ENCODE measurements at regions not wholly inside any gene's neighbourhood (a gene's known extent, or its start where the extent isn't known, plus 50 kb on each side); places are given as distances from the start of the nearest gene placed in this dataset.

DNA sequence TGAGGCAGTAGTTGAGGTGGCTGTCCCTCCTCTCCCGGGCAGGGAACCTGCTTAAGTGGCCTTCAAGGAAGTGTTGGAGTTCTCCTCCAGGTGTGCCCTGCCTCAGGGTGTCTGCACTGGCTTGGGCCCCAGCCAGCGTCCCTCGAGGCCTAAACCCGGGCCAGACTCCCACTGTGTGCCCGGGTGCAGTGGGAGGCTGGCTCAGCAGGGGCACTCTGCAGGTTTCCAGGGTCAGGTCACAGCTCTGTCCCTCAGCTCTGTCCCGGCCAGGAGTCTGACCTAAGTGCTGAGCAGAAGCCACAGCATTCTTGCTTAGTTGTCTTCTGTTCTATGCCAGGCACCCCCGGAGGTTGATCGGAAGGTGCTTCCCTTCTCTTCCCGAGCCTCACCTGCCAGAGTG lies 69.0 kb upstream of the OTOS start:
- Histone ChIP-seq H3K36me3 (ENCODE audit: control insufficient read depth, insufficient read depth, low read length) (no peaks in the 10 kb centered on the region), H3K4me1 (ENCODE audit: control insufficient read depth, insufficient read depth, low read length, poor library complexity, severe bottlenecking) (no peaks in the 10 kb centered on the region), H3K9me3 (ENCODE audit: control insufficient read depth, low read length) (no peaks in the 10 kb centered on the region), H3K27ac (ENCODE audit: low read depth, low read length, severe bottlenecking) (no peak overlapping the region), H3K4me3 (ENCODE audit: extremely low read depth, insufficient read depth, low read length, poor library complexity, severe bottlenecking) (no peak overlapping the region)
- 89 to 90% methylated on average over 9 of the region's 9 CpGs for WGBS, 2 experiments (ENCODE audit: insufficient coverage in 2 of 2)

- H3K4me3 ChIP-seq (ENCODE audit: extremely low read depth, insufficient read depth, low read length, poor library complexity, severe bottlenecking) = no peak overlapping the region
- H3K4me1 ChIP-seq (ENCODE audit: control insufficient read depth, insufficient read depth, low read length, poor library complexity, severe bottlenecking) = no peaks in the 10 kb centered on the region
- no peaks in the 10 kb centered on the region for H3K9me3 ChIP-seq (ENCODE audit: control insufficient read depth, low read length)
- no peaks in the 10 kb centered on the region for H3K36me3 ChIP-seq (ENCODE audit: control insufficient read depth, insufficient read depth, low read length)
- 84 to 89% methylated on average over 18 to 22 of the region's 22 CpGs for WGBS, 2 experiments (ENCODE audit: insufficient coverage in 2 of 2)
- no peak overlapping the region for H3K27ac ChIP-seq (ENCODE audit: low read depth, low read length, severe bottlenecking)
Measured at GRCh38 chr2:240210198-240210965, 69.9 kb upstream of the OTOS start.

- no peak overlapping the region for H3K4me3 ChIP-seq (ENCODE audit: extremely low read depth, insufficient read depth, low read length, poor library complexity, severe bottlenecking)
- H3K9me3 ChIP-seq (ENCODE audit: control insufficient read depth, low read length) = no peaks in the 10 kb centered on the region
- H3K27ac ChIP-seq (ENCODE audit: low read depth, low read length, severe bottlenecking) = no peak overlapping the region
- no peaks in the 10 kb centered on the region for H3K36me3 ChIP-seq (ENCODE audit: control insufficient read depth, insufficient read depth, low read length)
- no peaks in the 10 kb centered on the region for H3K4me1 ChIP-seq (ENCODE audit: control insufficient read depth, insufficient read depth, low read length, poor library complexity, severe bottlenecking)
- 84 to 85% methylated on average over 6 to 7 of the region's 8 CpGs for WGBS, 2 experiments (ENCODE audit: insufficient coverage in 2 of 2)
Measured at GRCh38 chr2:240211096-240211495, 70.6 kb upstream of the OTOS start.

DNA sequence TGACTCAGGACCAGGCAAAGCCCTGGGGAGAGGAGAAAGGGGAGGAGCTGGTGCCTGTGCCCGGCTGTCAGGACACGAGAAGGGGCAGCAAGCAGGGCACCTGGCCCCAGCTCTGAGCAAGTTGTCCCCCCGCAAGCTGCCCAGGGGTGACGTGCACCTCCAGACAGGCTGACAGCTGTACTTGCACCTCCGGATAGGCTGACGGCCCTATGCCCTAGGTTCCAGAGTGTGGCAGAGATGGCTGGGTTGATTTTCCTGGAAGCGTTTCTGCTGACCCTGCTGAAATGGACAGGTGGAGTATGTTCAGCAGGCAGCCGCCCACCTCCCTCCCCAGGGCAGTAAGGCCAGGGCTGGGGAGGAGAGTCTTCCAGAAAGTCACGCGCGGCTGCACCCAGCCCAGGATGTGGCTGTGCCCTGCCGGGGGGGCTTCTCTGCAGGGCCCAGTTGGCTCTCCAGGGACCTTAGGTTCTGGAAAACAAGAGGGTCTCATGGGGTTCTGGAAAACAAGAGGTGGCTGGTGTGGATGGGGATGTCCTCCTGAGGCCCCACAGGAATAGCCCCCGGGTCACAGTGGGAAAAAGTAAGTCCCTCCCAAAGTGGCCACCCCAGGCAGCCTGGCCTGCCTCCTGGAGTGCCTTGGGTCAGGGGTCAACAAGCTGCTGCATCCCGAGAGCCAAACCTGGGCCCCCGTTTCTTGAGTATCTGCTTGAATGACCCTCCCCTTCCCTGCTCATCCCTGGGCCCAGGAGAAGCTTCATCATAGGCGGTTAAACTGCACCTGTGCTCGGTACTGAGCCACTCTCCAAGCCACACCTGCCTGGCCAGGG lies 71.4 kb upstream of the OTOS start:
- Histone ChIP-seq H3K4me3 (ENCODE audit: extremely low read depth, insufficient read depth, low read length, poor library complexity, severe bottlenecking) (no peak overlapping the region), H3K27ac (ENCODE audit: low read depth, low read length, severe bottlenecking) (no peak overlapping the region), H3K36me3 (ENCODE audit: control insufficient read depth, insufficient read depth, low read length) (no peaks in the 10 kb centered on the region), H3K4me1 (ENCODE audit: control insufficient read depth, insufficient read depth, low read length, poor library complexity, severe bottlenecking) (no peaks in the 10 kb centered on the region), H3K9me3 (ENCODE audit: control insufficient read depth, low read length) (no peaks in the 10 kb centered on the region)
- whole genome bisulfite sequencing, 2 experiments (ENCODE audit: insufficient coverage in 2 of 2) = 86 to 88% methylated on average over 16 of the region's 17 CpGs

- Histone ChIP-seq H3K36me3 (ENCODE audit: control insufficient read depth, insufficient read depth, low read length) (no peaks in the 10 kb centered on the region), H3K4me1 (ENCODE audit: control insufficient read depth, insufficient read depth, low read length, poor library complexity, severe bottlenecking) (no peaks in the 10 kb centered on the region), H3K27ac (ENCODE audit: low read depth, low read length, severe bottlenecking) (no peak overlapping the region), H3K9me3 (ENCODE audit: control insufficient read depth, low read length) (no peaks in the 10 kb centered on the region), H3K4me3 (ENCODE audit: extremely low read depth, insufficient read depth, low read length, poor library complexity, severe bottlenecking) (no peak overlapping the region)
- WGBS, 2 experiments (ENCODE audit: insufficient coverage in 2 of 2) = 89 to 92% methylated on average over 9 to 11 of the region's 17 CpGs
Measured at GRCh38 chr2:240212425-240213225, 72.2 kb upstream of the OTOS start.

DNA sequence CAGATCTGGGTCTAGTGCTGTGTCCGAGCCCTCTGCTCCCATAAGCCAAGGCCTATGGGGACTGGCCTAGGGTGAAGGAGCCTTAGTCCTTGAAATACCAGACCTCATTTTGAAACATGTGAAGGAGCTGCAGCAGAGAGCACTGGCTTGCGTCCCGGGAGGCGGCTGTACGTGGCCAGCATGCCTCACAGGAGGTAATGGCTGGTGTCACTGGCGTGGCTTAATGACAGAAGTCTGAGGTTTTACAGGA lies 72.7 kb upstream of the OTOS start:
- Histone ChIP-seq H3K9me3 (ENCODE audit: control insufficient read depth, low read length) (no peaks in the 10 kb centered on the region), H3K4me3 (ENCODE audit: extremely low read depth, insufficient read depth, low read length, poor library complexity, severe bottlenecking) (no peak overlapping the region), H3K36me3 (ENCODE audit: control insufficient read depth, insufficient read depth, low read length) (no peaks in the 10 kb centered on the region), H3K4me1 (ENCODE audit: control insufficient read depth, insufficient read depth, low read length, poor library complexity, severe bottlenecking) (no peaks in the 10 kb centered on the region), H3K27ac (ENCODE audit: low read depth, low read length, severe bottlenecking) (no peak overlapping the region)
- 95 to 98% methylated on average over 6 of the region's 6 CpGs for WGBS, 2 experiments (ENCODE audit: insufficient coverage in 2 of 2)

DNA sequence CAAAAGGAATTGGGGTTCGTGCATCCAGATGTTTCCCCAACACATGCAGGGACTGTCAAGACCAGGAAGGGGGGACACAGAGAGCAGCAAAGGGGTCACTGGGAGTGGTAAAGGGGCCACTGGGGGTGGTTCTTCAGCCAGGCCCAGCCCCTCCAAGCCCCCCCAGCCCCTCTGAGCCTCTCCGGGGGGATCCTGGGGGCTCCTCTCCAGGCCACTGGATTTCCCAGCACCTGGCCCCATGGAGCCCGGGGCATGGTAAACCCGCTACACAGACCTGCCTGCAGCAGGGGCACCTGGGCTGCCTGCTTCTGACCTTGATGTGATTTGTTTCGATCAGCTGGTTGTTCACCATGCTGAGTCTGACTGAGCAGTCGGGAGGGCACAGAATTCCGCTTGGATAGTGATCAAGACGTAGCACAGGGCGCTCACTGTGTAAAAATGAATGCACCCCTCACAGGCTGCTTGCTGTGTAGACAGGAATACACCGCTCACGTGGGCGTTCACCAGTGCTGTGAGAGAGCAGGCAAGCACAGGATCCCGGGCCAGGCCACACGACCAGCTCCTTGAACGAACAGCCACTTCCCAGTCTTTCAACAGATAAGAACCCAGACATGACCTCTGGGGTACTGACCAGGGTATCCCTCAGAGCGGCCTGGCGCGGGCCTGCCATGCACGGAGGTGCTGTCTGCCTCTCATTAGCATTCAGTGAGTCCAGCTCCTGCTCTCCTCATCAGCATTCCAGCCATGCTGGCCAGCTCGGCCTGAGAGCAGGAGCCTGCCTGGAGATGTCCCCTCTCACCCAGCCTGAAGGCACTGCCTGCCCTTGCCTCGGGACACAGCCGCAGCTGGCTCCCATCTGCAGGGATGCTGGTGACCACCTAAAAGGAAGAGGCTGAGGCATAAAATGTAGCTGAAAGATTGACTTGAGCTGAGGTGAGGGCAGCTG lies 73.3 kb upstream of the OTOS start:
- Histone ChIP-seq H3K36me3 (ENCODE audit: control insufficient read depth, insufficient read depth, low read length) (no peaks in the 10 kb centered on the region), H3K27ac (ENCODE audit: low read depth, low read length, severe bottlenecking) (peak overlapping the region; percentile 23), H3K9me3 (ENCODE audit: control insufficient read depth, low read length) (no peaks in the 10 kb centered on the region), H3K4me3 (ENCODE audit: extremely low read depth, insufficient read depth, low read length, poor library complexity, severe bottlenecking) (no peak overlapping the region), H3K4me1 (ENCODE audit: control insufficient read depth, insufficient read depth, low read length, poor library complexity, severe bottlenecking) (no peaks in the 10 kb centered on the region)
- WGBS, 2 experiments (ENCODE audit: insufficient coverage in 2 of 2) = 87 to 88% methylated on average over 19 to 22 of the region's 22 CpGs

DNA sequence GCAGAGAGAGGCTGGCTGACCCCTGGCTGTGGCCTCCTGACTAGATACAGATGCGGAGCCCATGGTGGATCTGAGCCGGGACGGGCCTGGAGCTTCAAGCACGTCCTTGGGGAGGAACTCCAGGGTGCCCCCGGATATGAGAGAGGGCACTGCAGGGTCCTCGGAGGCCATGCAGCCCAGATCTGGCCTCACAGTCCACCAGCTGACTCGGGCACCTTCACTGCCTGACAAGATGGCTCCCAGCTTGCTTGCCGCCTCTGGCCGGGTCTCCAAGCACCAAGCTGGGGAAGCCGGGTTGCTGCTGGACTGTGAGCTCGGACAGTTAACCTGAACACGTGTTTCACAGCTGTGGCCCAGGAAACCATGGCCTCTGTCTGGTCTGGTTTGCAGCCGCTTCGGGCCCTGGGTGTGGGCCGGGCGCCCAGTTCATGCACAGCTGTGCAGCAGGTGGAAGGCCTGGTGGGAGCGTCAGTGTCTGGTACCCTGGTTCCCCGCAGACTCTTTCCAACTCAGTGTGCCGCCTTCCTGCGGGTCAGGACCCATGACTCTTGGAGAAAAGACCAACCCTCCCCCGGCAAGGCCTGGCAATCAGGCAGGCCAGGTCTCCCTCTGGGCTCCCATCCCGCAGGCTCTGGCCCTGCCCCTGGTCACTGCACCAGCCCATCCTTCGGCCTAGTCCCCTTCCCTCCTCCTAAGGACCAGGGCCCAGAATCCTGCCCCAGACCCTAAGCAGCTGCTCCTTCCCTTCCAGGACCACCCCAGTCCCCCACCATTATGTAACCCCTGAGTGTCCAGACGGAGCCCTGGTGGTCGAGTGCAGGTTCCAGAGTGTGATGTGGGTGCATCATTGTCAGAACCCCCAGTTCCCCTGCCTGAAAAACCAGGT lies 74.6 kb upstream of the OTOS start:
- H3K27ac ChIP-seq (ENCODE audit: low read depth, low read length, severe bottlenecking) = no peak overlapping the region

GRCh38 chr2:240215676-240216051 lies 75.2 kb upstream of the OTOS start:
- H3K4me1 ChIP-seq (ENCODE audit: control insufficient read depth, insufficient read depth, low read length, poor library complexity, severe bottlenecking) = no peaks in the 10 kb centered on the region
- no peaks in the 10 kb centered on the region for H3K9me3 ChIP-seq (ENCODE audit: control insufficient read depth, low read length)
- no peak overlapping the region for H3K27ac ChIP-seq (ENCODE audit: low read depth, low read length, severe bottlenecking)
- H3K36me3 ChIP-seq (ENCODE audit: control insufficient read depth, insufficient read depth, low read length) = no peaks in the 10 kb centered on the region
- WGBS, 2 experiments (ENCODE audit: insufficient coverage in 2 of 2) = 89 to 90% methylated on average over 8 of the region's 8 CpGs
- no peak overlapping the region for H3K4me3 ChIP-seq (ENCODE audit: extremely low read depth, insufficient read depth, low read length, poor library complexity, severe bottlenecking)

More for the DNA sequence above, 74.6 kb upstream of the OTOS start:
- H3K9me3 ChIP-seq (ENCODE audit: control insufficient read depth, low read length) = no peaks in the 10 kb centered on the region
- H3K36me3 ChIP-seq (ENCODE audit: control insufficient read depth, insufficient read depth, low read length) = no peaks in the 10 kb centered on the region
- WGBS, 2 experiments (ENCODE audit: insufficient coverage in 2 of 2) = 92 to 94% methylated on average over 25 of the region's 25 CpGs
- H3K4me1 ChIP-seq (ENCODE audit: control insufficient read depth, insufficient read depth, low read length, poor library complexity, severe bottlenecking) = no peaks in the 10 kb centered on the region
- H3K4me3 ChIP-seq (ENCODE audit: extremely low read depth, insufficient read depth, low read length, poor library complexity, severe bottlenecking) = no peak overlapping the region
